ENCODE measurements at regions not wholly inside any gene's neighbourhood (a gene's known extent, or its start where the extent isn't known, plus 50 kb on each side); places are given as distances from the start of the nearest gene placed in this dataset.

DNA sequence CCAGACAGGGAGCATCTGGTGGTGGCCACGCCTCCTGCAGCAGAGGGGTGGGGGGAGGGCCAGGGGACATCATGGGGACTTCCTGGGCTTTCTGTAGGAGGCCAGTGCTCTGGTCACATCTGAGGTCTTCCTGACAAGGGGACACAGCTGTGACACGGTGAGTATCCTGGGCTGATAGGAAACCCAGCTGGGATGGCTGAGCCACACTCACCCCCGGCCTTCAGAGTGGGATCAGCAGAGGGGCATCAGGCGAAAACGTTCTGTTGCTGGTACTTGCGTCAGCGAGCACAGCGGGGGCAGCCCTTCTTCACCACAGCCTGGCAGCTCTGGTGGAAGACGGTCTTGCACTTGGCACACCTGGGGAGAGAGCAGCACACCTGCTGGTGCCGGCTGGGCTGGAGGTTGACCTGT lies 122.9 kb upstream of the SMURF2 start:
- intact Hi-C loops (cut with DNase I; ENCODE audit: low total_unique reads), result no loop called here
- Histone ChIP-seq H3K9me3 (no peaks in the 10 kb centered on the region), H3K27me3 (peaks cover 21% of the 10 kb centered on the region), H3K36me3 (peaks cover 0 to 4% (median 0%) of the 10 kb centered on the region in 4 donors), H3K27ac (no peak overlapping the region), H3K4me1 (peaks cover 16 to 34% (median 33%) of the 10 kb centered on the region in 4 donors), H3K4me3 (no peak overlapping the region)
- 94% methylated on average over 8 of the region's 10 CpGs; no CpG with 5 or more reads in 1 of the 2 donors for WGBS, 2 donors (ENCODE audit: low coverage in 1 of 2)
- no peak for TF ChIP-seq EP300 (IDR thresholded peaks at IDR 0.05; ENCODE audit: low read depth)
- no peak for TF ChIP-seq POLR2A (IDR thresholded peaks at IDR 0.05)
- no peak for TF ChIP-seq POLR2AphosphoS5 (IDR thresholded peaks at IDR 0.05)
- TF ChIP-seq, protein P1, sequence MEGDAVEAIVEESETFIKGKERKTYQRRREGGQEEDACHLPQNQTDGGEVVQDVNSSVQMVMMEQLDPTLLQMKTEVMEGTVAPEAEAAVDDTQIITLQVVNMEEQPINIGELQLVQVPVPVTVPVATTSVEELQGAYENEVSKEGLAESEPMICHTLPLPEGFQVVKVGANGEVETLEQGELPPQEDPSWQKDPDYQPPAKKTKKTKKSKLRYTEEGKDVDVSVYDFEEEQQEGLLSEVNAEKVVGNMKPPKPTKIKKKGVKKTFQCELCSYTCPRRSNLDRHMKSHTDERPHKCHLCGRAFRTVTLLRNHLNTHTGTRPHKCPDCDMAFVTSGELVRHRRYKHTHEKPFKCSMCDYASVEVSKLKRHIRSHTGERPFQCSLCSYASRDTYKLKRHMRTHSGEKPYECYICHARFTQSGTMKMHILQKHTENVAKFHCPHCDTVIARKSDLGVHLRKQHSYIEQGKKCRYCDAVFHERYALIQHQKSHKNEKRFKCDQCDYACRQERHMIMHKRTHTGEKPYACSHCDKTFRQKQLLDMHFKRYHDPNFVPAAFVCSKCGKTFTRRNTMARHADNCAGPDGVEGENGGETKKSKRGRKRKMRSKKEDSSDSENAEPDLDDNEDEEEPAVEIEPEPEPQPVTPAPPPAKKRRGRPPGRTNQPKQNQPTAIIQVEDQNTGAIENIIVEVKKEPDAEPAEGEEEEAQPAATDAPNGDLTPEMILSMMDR (IDR thresholded peaks at IDR 0.05), result no peak
- no peak for DNase-seq
- in situ Hi-C loops (cut with MboI; ENCODE audit: low pct_ligation_motif_present in 1 of 4, low pct_unique_long_range_greater_than_20kb in 1 of 4, low sequenced_read_pairs in 3 of 4), result no loop called here

DNA sequence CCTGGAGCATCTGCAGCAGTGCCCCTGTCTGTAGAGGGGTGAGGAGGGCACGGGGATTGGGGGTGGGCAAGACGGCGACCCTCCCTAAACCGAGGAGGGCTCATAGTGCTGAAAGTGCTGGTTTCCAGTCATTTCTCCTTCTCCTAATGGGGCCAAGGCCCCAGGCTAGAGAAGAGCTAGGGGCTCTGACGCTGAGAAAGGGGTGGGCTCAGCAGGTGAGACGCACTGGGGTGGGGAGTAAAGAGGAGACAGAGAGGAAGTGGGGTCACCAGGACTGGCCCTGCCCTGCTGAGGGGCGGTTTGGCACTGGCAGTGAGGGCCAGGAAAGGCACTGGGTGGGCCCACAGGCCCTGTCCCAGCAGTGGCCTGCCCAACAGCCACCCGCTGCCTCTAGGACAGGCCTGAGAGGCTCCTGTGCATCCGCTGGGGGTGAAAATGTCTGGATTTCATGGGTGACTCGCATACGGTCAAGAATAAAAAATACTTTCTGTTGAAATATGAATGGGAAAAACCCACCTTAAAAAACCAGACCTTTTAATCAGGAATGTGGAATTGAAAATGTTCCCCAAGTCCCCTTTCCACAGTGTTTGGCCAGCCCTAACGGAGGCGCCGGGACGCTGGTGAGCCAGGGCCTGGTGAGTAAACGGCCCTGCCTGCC lies 122.4 kb upstream of the SMURF2 start:
- in situ Hi-C loops (cut with MboI; ENCODE audit: low pct_ligation_motif_present in 1 of 4, low pct_unique_long_range_greater_than_20kb in 1 of 4, low sequenced_read_pairs in 3 of 4), result no loop called here
- Histone ChIP-seq H3K9me3 (no peaks in the 10 kb centered on the region), H3K4me3 (no peak overlapping the region), H3K27me3 (peaks cover 26% of the 10 kb centered on the region), H3K27ac (no peak overlapping the region), H3K4me1 (peaks cover 19 to 40% (median 38%) of the 10 kb centered on the region in 4 donors), H3K36me3 (peaks cover 0 to 4% (median 0%) of the 10 kb centered on the region in 4 donors)
- intact Hi-C loops (cut with DNase I; ENCODE audit: low total_unique reads), result loop anchor here (5.0 kb wide), 1 partner anchor 658 kb away; no protein-coding TSS in a partner anchor
- 90 to 100% methylated on average over 2 to 16 of the region's 16 CpGs for WGBS, 2 donors (ENCODE audit: low coverage in 1 of 2)
- TF ChIP-seq, protein P1 (IDR thresholded peaks at IDR 0.05), result no peak
- TF ChIP-seq POLR2AphosphoS5 (IDR thresholded peaks at IDR 0.05) (no peak), POLR2A (IDR thresholded peaks at IDR 0.05) (no peak), EP300 (IDR thresholded peaks at IDR 0.05; ENCODE audit: low read depth) (no peak)
- DNase-seq, result no peak

DNA sequence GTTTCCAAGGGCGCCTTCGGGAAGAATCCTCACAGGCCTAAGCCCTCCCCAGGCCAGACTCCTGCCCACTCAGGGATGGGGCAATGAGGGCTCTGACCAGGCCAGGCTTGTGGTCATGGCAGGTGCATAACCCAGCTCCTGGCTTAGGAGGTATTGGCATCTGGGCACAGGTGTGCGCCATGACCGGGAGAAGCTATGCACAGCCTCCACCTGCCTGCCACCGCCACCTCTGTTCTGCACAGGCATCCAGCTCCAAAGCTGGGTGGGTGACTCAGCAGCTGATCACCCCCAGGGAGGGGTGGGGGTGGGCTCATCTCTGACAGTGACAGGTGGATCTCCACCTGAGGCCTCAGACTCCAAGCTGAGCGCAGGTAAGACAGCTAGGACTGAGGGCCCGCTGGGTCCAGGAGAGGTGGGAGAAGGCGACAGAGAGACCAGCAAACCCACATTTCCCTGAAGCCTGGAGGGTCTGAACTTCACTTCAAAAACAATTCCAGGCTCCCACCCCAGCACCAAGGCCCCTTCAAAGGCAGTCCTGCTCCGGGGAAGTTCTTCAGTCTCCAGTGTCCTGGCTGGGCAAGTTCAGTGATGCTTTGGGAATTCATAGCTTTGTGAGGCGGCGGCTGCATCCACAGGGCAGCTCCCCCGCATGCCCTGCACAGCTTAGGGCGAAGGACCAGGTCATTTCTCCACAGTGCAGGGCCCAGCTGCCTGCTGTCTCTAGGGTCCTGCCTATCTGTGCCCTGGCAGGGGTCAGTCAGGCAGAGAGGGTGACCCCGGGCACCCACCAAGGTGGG lies 121.6 kb upstream of the SMURF2 start:
- no peak overlapping the region for H3K4me3 ChIP-seq
- in situ Hi-C loops (cut with MboI; ENCODE audit: low pct_ligation_motif_present in 1 of 4, low pct_unique_long_range_greater_than_20kb in 1 of 4, low sequenced_read_pairs in 3 of 4) (no loop called here), intact Hi-C loops (cut with DNase I; ENCODE audit: low total_unique reads) (loop anchor here (5.0 kb wide), 1 partner anchor 659 kb away; no protein-coding TSS in a partner anchor)
- no peak for DNase-seq
- no peak overlapping the region for H3K27ac ChIP-seq
- TF ChIP-seq POLR2A (IDR thresholded peaks at IDR 0.05), result no peak
- TF ChIP-seq EP300 (IDR thresholded peaks at IDR 0.05; ENCODE audit: low read depth), result no peak
- TF ChIP-seq, protein P1 (IDR thresholded peaks at IDR 0.05), result no peak
- TF ChIP-seq POLR2AphosphoS5 (IDR thresholded peaks at IDR 0.05), result no peak
- H3K9me3 ChIP-seq, result no peaks in the 10 kb centered on the region
- H3K27me3 ChIP-seq, result peaks cover 34% of the 10 kb centered on the region
- peaks cover 0 to 4% (median 0%) of the 10 kb centered on the region in 4 donors for H3K36me3 ChIP-seq
- peaks cover 26 to 47% (median 46%) of the 10 kb centered on the region in 4 donors for H3K4me1 ChIP-seq
- WGBS, 2 donors (ENCODE audit: low coverage in 1 of 2), result 99% methylated on average over 11 of the region's 14 CpGs; no CpG with 5 or more reads in 1 of the 2 donors

DNA sequence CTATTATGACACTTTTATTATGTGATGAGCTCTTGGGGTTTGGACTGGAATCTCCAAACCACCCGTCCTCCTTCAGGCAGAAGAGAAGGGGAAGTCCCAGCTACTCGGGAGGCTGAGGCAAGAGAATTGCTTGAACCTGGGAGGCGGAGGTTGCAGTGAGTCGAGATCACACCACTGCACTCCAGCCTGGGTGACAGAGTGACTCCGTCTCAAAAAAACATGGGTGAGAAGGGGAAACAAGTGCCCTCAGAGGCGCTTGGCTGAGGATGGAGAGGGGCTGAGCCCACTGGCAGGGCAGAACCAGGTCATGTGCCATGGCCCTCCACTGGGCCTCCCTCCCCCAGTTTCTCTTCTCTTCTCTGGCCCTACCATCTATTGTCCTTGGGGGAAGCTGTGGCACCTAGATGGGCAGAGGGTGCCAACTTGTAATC lies 120.9 kb upstream of the SMURF2 start:
- no peaks in the 10 kb centered on the region for H3K9me3 ChIP-seq
- in situ Hi-C loops (cut with MboI; ENCODE audit: low pct_ligation_motif_present in 1 of 4, low pct_unique_long_range_greater_than_20kb in 1 of 4, low sequenced_read_pairs in 3 of 4) (no loop called here), intact Hi-C loops (cut with DNase I; ENCODE audit: low total_unique reads) (loop anchor here (5.0 kb wide), 1 partner anchor 659 kb away; no protein-coding TSS in a partner anchor)
- peaks cover 31 to 53% (median 51%) of the 10 kb centered on the region in 4 donors for H3K4me1 ChIP-seq
- peaks cover 0 to 4% (median 0%) of the 10 kb centered on the region in 4 donors for H3K36me3 ChIP-seq
- H3K4me3 ChIP-seq, result no peak overlapping the region
- no peak for DNase-seq
- WGBS, 2 donors (ENCODE audit: low coverage in 1 of 2), result 70 to 77% methylated on average over 2 to 6 of the region's 6 CpGs
- no peak overlapping the region for H3K27ac ChIP-seq
- H3K27me3 ChIP-seq, result peaks cover 41% of the 10 kb centered on the region
- TF ChIP-seq POLR2AphosphoS5 (IDR thresholded peaks at IDR 0.05) (no peak), POLR2A (IDR thresholded peaks at IDR 0.05) (no peak)
